CD4-positive, alpha-beta T cell treated with Interleukin-4 for 1 hour (primary cell): ENCODE measurements at regions not wholly inside any gene's neighbourhood (a gene's known extent, or its start where the extent isn't known, plus 50 kb on each side); places are given as distances from the start of the nearest gene placed in this dataset.
"Not testable (repeated sequence)": the region's sequence is repeated elsewhere in the genome, so short reads cannot be mapped to it uniquely, and the experiment has no call there.

ENCODE experiments used
- DNase-seq, 2 donors: peaks; one replicate each; pipeline ENCODE4 v3.0.0-alpha.2; 2020 to 2022

- no peak for DNase-seq
These were observed 508.2 kb downstream of the C12orf50 start for GRCh38 chr12:87520968-87521367.

GRCh38 chr12:87518481-87518880 is 510.7 kb downstream of the C12orf50 start:
- DNase-seq: no peak

DNA sequence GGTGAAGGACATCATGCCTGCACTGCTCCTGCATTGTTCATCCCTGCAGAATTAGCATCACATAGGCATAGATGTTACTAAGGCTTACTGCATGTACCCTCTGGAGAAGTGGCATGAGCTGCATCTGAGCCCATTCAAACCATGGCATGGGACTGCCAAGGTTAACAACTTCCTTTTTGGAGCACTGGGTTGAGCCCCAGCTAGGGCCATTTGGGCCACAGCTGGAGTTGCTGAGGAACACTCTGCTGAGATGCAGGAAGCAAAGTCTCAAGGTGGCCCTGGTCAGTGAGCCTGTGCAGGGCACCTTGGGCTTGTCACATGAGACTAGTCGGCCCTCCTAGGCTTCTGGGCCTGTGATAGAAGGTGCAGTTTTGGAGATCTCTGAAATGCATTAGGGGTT is 511.2 kb downstream of the C12orf50 start:
- DNase-seq: no peak

- no peak for DNase-seq
These were observed 515.5 kb downstream of the C12orf50 start for GRCh38 chr12:87513536-87514280.

DNA sequence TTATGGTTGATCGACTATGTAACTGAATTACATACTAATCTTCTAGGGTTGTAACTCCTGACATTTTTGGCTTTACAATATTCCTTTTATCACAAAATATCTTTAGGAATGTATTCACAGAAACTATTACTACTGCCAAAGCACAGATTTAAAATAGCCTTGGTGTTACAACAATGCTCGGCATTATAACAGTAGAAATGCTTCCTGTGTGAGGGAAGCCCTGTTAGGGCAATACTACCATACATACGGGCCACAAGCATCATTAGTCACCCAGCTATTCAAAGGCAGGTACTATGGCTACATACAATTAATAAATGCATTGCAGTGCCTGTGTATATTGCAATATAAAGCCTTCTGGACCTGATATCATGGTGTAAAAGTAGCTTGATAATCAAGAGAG is 517.8 kb downstream of the C12orf50 start:
- DNase-seq: no peak

- no peak for DNase-seq
These were observed 519.9 kb downstream of the C12orf50 start for GRCh38 chr12:87509237-87509820.

GRCh38 chr12:87491598-87491997 is 537.6 kb downstream of the C12orf50 start:
- DNase-seq: no peak

DNA sequence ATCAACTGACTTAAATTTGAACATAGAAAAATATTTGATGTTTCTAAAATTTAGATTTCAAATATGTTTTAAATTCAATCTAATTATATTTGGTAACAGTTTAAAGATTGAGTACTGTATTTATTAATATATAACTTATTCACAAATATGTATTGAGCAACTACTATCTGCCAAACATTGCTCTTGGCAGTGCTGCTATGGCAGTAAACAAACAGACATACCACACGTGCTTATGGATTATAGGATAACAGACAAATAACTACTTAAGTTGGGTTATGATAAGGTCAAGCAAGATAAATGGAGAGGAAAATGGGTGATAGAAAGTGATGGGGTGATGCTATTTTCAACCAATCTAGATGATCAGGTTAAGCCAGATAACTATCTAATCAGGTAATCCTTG is 538.1 kb downstream of the C12orf50 start:
- no peak for DNase-seq

DNA sequence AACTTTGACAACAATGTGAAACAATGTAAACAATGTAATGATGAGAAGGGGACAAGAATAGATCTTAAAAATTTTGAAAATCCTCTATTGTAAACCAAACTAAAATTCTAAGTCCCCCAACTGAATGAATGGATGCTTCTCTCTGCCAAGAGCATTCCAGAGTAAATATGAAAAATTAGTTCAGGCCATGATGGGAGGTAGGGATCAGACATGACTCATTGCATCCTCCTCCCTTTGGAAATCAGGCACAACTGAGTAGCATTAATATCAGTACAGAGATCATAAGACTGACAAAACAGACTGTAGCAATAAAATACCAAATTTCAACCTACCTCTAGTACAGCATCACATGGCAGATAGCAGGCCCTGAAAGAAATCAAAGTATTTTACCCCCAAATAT is 559.9 kb downstream of the C12orf50 start:
- DNase-seq: no peak

DNA sequence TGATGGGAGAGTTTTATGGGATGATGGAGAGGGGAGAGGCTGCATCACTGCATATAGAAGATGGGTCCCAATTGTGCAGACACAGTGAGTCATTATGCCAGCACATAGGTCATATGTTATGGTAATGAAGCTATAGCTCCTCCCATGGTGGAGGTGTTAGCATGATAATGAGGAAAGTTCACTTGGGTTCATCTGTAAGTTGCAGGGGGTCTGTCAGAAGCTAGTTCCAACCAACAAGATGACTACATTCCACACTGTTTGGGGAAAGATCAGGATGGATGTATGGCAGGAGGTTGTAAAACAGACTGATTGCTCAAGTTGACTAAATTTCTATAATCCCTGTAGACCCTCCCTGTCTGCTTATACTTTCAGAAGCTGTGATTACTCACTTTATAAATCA is 561.3 kb downstream of the C12orf50 start:
- DNase-seq: no peak

GRCh38 chr12:87464565-87464964 is 564.6 kb downstream of the C12orf50 start:
- no peak for DNase-seq

DNA sequence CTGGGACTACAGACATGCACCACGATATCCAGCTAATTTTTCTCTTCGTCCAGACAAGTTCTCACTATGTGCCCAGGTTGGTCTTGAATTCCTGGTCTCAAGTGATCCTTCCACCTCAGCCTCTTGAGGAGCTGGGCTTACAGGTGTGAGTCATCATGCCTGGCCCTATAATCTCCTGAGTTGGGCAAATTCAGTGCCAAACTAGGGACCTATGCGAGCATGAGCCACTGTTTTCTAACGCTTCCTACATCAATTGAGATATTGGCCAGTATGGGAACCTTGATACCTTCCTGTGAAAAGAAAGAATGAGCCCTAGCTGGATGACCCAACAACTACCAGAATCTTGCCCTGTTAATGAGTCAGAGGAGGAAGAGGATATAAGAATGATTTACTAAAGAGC is 585.2 kb downstream of the C12orf50 start:
- no peak for DNase-seq

GRCh38 chr12:87441511-87441910 is 587.7 kb downstream of the C12orf50 start:
- no peak for DNase-seq

DNA sequence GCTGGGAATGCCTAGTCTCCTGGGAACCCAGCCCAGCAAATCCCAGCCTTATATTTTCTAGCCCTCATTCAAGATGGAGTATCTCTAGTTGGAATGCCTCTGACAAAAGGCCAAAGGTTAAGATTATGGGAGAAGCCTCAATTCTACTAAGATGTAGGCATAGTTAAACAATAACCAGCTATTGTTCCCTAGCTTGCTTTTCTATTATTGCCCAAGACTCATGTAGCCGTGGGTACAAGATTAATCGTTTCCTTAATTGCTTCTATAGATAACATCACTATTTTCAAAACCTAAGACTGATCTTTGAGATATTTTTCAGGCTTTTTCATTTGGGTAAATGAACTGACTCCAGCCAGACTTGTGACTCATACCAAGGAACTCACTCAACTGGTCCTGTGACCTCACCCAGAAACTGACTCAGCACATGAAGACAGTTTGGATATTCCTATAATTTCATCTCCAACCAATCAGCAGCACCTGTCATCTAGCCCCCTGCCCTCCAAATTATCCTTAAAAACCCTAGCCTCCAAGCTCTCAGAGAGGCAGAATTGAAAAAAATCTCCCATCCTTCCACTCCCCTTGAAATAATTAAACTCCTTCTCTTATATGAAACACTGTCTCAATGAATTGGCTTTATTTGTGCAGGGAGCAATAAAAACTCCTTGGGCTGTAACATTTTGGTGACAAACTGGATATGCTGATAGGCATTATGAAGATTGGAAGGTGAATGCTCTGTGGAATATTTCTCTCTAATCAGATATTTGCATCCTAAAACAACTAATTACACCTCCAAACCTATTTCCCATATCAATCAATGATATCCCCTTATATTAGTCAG is 589.0 kb downstream of the C12orf50 start:
- DNase-seq: no peak

DNA sequence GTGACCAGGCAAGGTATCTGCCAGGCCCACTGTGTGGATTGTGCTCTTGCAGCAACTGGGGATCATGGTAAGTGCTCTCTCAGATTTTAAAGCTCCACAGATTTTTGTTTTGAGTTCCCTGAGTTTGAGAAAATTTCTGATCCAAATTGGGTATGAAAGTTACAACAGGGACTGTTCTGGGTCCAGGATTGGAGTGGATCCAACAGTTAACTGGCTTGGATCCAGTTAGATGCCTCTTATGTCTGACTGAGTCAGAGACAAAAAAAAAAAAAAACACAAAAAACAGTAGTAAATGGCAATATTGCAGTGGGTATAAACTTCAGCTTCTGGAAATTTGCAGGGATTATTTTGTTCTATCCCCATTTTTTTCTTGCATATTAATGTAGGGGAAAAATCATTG is 598.8 kb downstream of the C12orf50 start:
- DNase-seq: no peak

DNA sequence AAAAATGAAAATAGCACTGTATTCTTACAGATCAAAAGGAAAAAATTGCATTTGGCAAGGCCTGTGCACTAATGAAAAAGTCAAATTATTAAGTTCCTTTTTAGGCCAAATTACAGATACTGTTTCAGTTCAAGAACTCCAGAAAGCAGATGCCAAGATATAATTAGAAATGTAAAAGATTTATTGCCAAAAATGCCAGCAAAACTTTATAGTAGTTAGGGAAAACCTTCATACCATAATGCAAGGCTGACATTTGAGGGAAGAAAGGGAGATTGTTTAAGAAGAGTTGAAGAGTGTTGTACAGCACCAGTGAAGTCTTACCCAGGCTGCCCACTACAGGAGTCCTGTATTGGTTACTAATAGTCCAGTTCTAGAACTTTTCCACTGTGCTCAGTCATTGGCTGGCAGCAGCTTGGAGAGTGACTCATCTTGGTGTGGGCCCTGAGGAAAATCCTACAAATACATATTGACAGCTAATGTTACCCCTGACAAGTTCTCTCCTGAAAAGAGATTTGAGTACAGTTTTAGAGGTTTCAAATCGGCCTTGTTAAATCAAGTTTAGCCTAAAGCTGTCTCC is 600.4 kb downstream of the C12orf50 start:
- DNase-seq: no peak

- no peak for DNase-seq
These were observed 601.4 kb downstream of the C12orf50 start for GRCh38 chr12:87427770-87428169.

DNA sequence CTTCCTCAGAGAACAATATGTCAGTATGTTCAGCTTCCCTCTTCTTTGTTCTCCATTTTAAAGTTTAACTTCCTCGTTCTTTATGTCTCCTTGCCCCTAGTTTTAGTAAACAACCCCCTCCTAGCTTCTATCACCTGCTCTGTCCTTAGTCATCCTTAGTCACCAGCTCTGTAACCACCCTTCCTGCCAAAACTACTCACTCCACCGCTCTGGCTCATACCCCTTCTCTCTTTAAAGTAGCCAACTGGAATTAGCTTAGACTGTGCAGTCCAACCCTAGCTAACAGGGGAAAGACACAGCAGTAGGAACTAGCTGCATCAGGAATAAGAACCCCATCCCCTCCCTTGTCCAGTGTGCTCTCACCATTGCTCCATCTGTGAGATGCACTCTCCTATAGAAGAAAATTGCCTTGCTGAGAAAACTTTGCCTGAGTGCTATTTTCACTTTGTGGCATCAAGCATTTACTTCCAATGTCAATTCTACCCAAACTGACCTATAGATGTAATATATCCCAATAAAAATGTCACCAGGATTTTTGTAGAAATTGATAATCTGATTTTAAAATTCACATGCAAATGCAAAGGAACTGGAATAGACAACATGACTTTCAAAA is 603.2 kb downstream of the C12orf50 start:
- DNase-seq: no peak

GRCh38 chr12:87421233-87421632 is 608.0 kb downstream of the C12orf50 start:
- DNase-seq: not testable (repeated sequence)

DNA sequence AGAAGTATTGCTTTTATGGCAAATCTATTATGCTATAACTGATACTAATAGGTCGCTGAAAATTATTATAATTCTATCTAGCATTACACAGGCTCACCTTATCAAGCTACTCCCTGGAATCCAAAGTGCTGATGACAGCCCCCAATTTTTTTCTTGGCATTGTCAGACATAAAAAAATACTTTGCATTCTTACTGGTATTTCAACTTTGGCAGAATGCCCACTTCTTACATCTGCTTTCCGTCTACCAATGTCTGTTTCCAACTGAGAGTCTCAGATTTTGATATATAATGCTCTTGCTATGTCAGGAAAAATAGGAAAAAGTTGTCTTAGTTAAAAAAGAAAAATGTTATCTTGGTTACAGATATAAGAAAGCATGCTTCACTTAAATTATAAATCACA is 615.4 kb downstream of the C12orf50 start:
- no peak for DNase-seq

DNA sequence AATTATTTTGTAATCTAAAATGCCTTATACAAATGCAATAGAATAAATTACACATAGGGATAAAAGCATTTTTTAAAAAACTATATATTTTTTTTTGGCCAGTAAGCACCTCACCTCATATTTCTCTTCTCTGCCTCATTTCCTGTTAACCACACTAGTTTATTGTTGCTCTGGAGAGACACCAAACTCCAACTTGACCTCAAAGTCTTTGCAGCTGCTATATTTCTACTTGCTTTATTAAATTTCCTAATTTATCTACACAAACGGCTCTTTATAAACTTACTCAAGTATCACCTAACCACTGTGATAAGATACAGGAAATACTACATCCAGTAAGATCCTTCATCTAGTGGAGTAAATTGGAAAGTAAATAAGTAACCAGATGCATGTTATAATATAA is 622.3 kb downstream of the C12orf50 start:
- DNase-seq: no peak

DNA sequence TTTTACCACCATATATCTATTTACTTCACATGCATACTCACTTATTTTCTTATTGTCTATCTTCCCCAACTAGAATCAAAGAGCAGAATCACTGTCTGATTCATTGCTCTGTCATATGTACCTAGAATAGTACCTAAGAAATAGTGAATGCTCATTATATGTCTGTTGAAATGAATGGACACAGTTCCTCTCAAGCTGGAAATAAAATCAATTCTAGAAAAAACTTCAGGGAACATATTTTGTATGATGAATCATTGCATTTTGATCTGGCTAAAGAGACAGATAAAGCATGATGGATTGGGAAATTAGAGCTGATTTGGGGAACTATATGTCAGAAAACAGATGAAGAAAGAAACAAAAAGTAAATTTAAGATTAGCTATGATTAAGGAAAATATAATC is 623.3 kb downstream of the C12orf50 start:
- DNase-seq: no peak

DNA sequence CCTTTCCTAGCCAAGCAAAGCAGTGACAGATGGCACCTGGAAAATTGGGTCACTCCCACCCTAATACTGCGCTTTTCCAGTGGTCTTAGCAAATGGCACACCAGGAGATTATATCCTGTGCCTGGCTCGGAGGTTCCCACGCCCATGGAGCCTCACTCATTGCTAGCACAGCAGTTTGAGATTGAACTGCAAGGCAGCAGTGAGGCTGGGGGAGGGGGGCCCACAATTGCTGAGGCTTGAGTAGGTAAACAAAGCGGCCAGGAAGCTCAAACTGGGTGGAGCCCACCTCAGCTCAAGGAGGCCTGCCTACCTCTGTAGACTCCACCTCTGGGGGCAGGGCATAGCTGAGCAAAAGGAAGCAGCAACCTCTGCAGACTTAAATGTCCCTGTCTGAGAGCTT is 635.0 kb downstream of the C12orf50 start:
- not testable (repeated sequence) for DNase-seq
